Chondrocyte (in vitro differentiated cells): ENCODE measurements at regions not wholly inside any gene's neighbourhood (a gene's known extent, or its start where the extent isn't known, plus 50 kb on each side); places are given as distances from the start of the nearest gene placed in this dataset.

Experiments
- DNase-seq: peaks from one replicate; pipeline ENCODE4 v3.0.0; 2021; ENCODE audit warnings: mixed read lengths, low spot score
- H3K27ac Mint-ChIP-seq: one replicate; pipeline ENCODE4 v1.8.0; 2021; ENCODE audit warnings: mild to moderate bottlenecking, moderate library complexity, mixed read lengths; ENCODE audit not compliant: unreplicated experiment
- H3K27me3 Mint-ChIP-seq: 2 replicates; pipeline ENCODE4 v1.8.0; 2021; ENCODE audit warnings: low read depth, mixed read lengths
- H3K36me3 Mint-ChIP-seq: 2 replicates; pipeline ENCODE4 v1.8.0; 2021; ENCODE audit warnings: low read depth, mixed read lengths
- H3K4me1 Mint-ChIP-seq: 2 replicates; pipeline ENCODE4 v1.8.0; 2021; ENCODE audit warnings: low read depth, mild to moderate bottlenecking, mixed read lengths
- H3K4me3 Mint-ChIP-seq: one replicate; pipeline ENCODE4 v1.8.0; 2021; ENCODE audit warnings: mild to moderate bottlenecking, moderate library complexity, mixed read lengths; ENCODE audit not compliant: unreplicated experiment
- H3K9me3 Mint-ChIP-seq: 2 replicates; pipeline ENCODE4 v1.8.0; 2021; ENCODE audit warnings: low read depth, mixed read lengths
- TF ChIP-seq, protein P1 (sequence below): fragments of 200-600 bp; sonication (generic); IDR thresholded peaks from 2 replicates; pipeline ENCODE4 v1.5.0; 2021; ENCODE audit warnings: antibody characterized with exemption, mild to moderate bottlenecking, moderate library complexity

GRCh38 chr6:8215631-8216030 is 113.3 kb upstream of the EEF1E1 start:
- no peak for DNase-seq
- Mint-ChIP-seq H3K9me3 (no peaks in the 10 kb centered on the region), H3K27ac (no peak overlapping the region), H3K36me3 (no peaks in the 10 kb centered on the region), H3K4me1 (peaks cover 7% of the 10 kb centered on the region), H3K27me3 (no peaks in the 10 kb centered on the region), H3K4me3 (no peak overlapping the region)
- TF ChIP-seq, protein P1, sequence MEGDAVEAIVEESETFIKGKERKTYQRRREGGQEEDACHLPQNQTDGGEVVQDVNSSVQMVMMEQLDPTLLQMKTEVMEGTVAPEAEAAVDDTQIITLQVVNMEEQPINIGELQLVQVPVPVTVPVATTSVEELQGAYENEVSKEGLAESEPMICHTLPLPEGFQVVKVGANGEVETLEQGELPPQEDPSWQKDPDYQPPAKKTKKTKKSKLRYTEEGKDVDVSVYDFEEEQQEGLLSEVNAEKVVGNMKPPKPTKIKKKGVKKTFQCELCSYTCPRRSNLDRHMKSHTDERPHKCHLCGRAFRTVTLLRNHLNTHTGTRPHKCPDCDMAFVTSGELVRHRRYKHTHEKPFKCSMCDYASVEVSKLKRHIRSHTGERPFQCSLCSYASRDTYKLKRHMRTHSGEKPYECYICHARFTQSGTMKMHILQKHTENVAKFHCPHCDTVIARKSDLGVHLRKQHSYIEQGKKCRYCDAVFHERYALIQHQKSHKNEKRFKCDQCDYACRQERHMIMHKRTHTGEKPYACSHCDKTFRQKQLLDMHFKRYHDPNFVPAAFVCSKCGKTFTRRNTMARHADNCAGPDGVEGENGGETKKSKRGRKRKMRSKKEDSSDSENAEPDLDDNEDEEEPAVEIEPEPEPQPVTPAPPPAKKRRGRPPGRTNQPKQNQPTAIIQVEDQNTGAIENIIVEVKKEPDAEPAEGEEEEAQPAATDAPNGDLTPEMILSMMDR = no peak

GRCh38 chr6:8213995-8214394 is 111.6 kb upstream of the EEF1E1 start:
- Mint-ChIP-seq H3K27ac (no peak overlapping the region), H3K4me1 (peaks cover 7% of the 10 kb centered on the region), H3K9me3 (no peaks in the 10 kb centered on the region), H3K4me3 (no peak overlapping the region), H3K27me3 (no peaks in the 10 kb centered on the region), H3K36me3 (no peaks in the 10 kb centered on the region)
- DNase-seq = no peak
- TF ChIP-seq, protein P1 = no peak

DNA sequence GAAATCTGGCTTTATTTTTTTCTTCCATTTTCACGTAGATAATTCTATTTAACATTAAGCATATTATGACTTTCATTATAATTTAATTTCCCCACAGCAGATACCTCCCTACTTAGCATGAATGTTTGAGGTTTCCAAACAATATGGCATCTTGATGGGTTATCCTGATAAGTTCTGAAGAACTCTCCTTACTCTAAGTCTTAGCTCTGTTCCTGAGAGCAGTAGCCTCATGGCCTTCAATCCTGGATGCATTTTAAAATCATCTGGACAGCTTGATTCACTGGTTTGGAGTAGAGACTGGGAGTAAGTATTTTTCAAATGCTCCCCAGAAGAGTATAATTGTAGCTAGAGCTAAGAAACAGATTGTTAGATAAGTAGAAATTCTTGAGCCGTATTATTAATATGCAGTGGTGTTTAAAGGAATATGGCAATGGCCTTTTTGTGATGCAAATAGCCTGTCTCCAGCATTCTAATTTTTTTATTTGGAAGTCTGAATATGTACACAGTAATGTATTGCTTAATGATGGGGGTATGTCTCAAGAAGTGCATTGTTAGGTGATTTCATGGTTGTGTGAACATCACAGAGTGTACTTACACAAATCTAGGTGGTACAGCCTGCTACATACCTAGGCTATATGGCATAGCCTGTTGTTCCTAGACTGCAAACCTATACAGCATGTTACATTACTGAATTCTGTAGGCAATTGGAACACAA is 110.5 kb upstream of the EEF1E1 start:
- Mint-ChIP-seq H3K9me3 (no peaks in the 10 kb centered on the region), H3K27ac (no peak overlapping the region)

GRCh38 chr6:8207869-8208191 is 105.5 kb upstream of the EEF1E1 start:
- Mint-ChIP-seq H3K27me3 (no peaks in the 10 kb centered on the region), H3K36me3 (no peaks in the 10 kb centered on the region), H3K27ac (no peak overlapping the region), H3K9me3 (no peaks in the 10 kb centered on the region), H3K4me3 (no peak overlapping the region), H3K4me1 (no peaks in the 10 kb centered on the region)
- TF ChIP-seq, protein P1 = no peak
- no peak for DNase-seq

More for the DNA sequence above, 110.5 kb upstream of the EEF1E1 start:
- no peak for DNase-seq
- TF ChIP-seq, protein P1 = no peak
- no peaks in the 10 kb centered on the region for H3K27me3 Mint-ChIP-seq
- H3K36me3 Mint-ChIP-seq = no peaks in the 10 kb centered on the region
- peaks cover 5% of the 10 kb centered on the region for H3K4me1 Mint-ChIP-seq
- no peak overlapping the region for H3K4me3 Mint-ChIP-seq

GRCh38 chr6:8207191-8207868 is 105.0 kb upstream of the EEF1E1 start:
- H3K4me1 Mint-ChIP-seq = no peaks in the 10 kb centered on the region
- TF ChIP-seq, protein P1 = no peak
- no peak overlapping the region for H3K4me3 Mint-ChIP-seq
- no peaks in the 10 kb centered on the region for H3K36me3 Mint-ChIP-seq
- no peaks in the 10 kb centered on the region for H3K27me3 Mint-ChIP-seq
- H3K27ac Mint-ChIP-seq = no peak overlapping the region
- no peak for DNase-seq
- no peaks in the 10 kb centered on the region for H3K9me3 Mint-ChIP-seq
